Choroid plexus epithelial cell (primary cell): ENCODE measurements at regions not wholly inside any gene's neighbourhood (a gene's known extent, or its start where the extent isn't known, plus 50 kb on each side); places are given as distances from the start of the nearest gene placed in this dataset.

ENCODE experiments used
- DNase-seq: peaks from one replicate; pipeline ENCODE4 v3.0.0-alpha.2; 2010; ENCODE audit warnings: low read depth
- H3K4me3 ChIP-seq: 2 replicates; pipeline ENCODE4 v1.5.1; 2011; ENCODE audit warnings: low read depth, mild to moderate bottlenecking, control low read depth, low read length, moderate library complexity
- TF ChIP-seq, protein P1 (sequence below): conservative IDR thresholded peaks from 2 replicates; pipeline ENCODE4 v1.5.1; 2011; ENCODE audit warnings: low read depth, mild to moderate bottlenecking, control low read depth, inconsistent platforms, low read length, moderate library complexity

DNA sequence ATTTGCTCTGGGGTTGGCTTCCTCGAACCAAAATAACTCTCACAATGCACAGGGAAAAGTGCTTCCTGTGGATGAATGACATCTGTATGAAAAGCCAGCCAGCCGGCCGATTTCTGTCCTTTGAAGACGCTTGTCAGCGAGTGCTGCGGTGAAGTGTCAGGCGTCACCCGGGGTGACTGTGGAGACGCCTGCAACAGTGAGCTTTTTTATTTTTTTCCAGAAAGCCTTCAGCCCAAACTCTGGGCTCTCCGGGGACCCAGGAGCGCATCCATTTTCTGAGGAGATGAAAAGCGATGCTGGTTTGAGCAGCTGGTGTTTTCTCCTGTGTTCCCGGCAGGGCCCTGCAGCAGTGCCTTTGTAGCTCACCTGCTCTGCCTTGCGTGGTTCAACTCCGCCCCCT, 147.9 kb upstream of the MYL2 start:
- no peak for DNase-seq
- no peak overlapping the region for H3K4me3 ChIP-seq
- TF ChIP-seq, protein P1, sequence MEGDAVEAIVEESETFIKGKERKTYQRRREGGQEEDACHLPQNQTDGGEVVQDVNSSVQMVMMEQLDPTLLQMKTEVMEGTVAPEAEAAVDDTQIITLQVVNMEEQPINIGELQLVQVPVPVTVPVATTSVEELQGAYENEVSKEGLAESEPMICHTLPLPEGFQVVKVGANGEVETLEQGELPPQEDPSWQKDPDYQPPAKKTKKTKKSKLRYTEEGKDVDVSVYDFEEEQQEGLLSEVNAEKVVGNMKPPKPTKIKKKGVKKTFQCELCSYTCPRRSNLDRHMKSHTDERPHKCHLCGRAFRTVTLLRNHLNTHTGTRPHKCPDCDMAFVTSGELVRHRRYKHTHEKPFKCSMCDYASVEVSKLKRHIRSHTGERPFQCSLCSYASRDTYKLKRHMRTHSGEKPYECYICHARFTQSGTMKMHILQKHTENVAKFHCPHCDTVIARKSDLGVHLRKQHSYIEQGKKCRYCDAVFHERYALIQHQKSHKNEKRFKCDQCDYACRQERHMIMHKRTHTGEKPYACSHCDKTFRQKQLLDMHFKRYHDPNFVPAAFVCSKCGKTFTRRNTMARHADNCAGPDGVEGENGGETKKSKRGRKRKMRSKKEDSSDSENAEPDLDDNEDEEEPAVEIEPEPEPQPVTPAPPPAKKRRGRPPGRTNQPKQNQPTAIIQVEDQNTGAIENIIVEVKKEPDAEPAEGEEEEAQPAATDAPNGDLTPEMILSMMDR, result no peak

DNA sequence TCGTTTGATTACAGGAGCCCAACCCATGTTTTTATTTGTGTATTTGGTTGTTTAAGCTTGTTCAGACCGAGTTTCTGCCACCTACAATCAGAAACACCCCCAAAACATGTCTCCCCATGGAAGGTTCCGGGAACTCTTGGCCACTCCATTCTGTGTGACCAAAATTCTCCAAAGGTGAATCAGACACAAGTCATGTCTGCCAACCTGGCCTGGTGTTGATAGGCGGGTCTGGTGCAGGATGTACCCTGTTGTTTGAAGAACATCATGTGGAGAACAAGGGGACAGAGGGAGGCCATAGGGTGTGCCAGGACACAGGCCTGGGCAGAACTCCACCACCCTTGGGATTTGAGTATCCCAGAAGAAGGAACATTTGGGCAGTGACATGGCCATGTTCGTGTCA, 147.1 kb upstream of the MYL2 start:
- no peak for DNase-seq
- H3K4me3 ChIP-seq, result no peak overlapping the region
- TF ChIP-seq, protein P1, result no peak

- H3K4me3 ChIP-seq, result no peak overlapping the region
- TF ChIP-seq, protein P1, result no peak
- DNase-seq, result no peak
Observed at GRCh38 chr12:111066744-111067437, 146.5 kb upstream of the MYL2 start.

GRCh38 chr12:111064982-111065381, 144.6 kb upstream of the MYL2 start:
- no peak for DNase-seq
- no peak overlapping the region for H3K4me3 ChIP-seq
- TF ChIP-seq, protein P1, result no peak

GRCh38 chr12:111064154-111064553, 143.8 kb upstream of the MYL2 start:
- DNase-seq, result no peak
- no peak overlapping the region for H3K4me3 ChIP-seq
- TF ChIP-seq, protein P1, result no peak

GRCh38 chr12:111063295-111064026, 143.1 kb upstream of the MYL2 start:
- TF ChIP-seq, protein P1, result no peak
- DNase-seq, result no peak
- H3K4me3 ChIP-seq, result no peak overlapping the region
